Activated CD4-positive, alpha-beta T cell treated with anti-CD3 and anti-CD28 coated beads for 36 hours (primary cell): ENCODE measurements at regions not wholly inside any gene's neighbourhood (a gene's known extent, or its start where the extent isn't known, plus 50 kb on each side); places are given as distances from the start of the nearest gene placed in this dataset.

Experiments
- ATAC-seq: fragments of 200-7000 bp; cut with Tn5 transposase; one replicate; pipeline ENCODE4 v1.10.0; 2021; ENCODE audit warnings: mild to moderate bottlenecking, moderate library complexity
- CTCF ChIA-PET: fragments of 350-600 bp; sonication (Branson Sonifier 250); formaldehyde crosslinking; loops from one replicate; lab custom pipeline; 2021; ENCODE audit warnings: antibody characterized with exemption; lab: Charles Lee
- POLR2A ChIA-PET: fragments of 350-600 bp; sonication (Branson Sonifier 250); formaldehyde crosslinking; loops from one replicate; lab custom pipeline; 2021; ENCODE audit warnings: antibody characterized with exemption, inconsistent platforms; lab: Charles Lee
- DNase-seq: peaks from one replicate; pipeline ENCODE4 v3.0.0-alpha.2; 2020
- H3K27ac Mint-ChIP-seq: one replicate; pipeline ENCODE4 v1.8.0; 2021; ENCODE audit warnings: mixed read lengths
- H3K27me3 Mint-ChIP-seq: one replicate; pipeline ENCODE4 v1.8.0; 2021; ENCODE audit warnings: mixed read lengths
- H3K36me3 Mint-ChIP-seq: one replicate; pipeline ENCODE4 v1.8.0; 2021; ENCODE audit warnings: low read depth, mixed read lengths
- H3K4me1 Mint-ChIP-seq: one replicate; pipeline ENCODE4 v1.8.0; 2021; ENCODE audit warnings: mixed read lengths
- H3K4me3 Mint-ChIP-seq: one replicate; pipeline ENCODE4 v1.8.0; 2021; ENCODE audit warnings: mild to moderate bottlenecking, moderate library complexity, mixed read lengths
- H3K9me3 Mint-ChIP-seq: one replicate; pipeline ENCODE4 v1.8.0; 2021; ENCODE audit warnings: low read depth, mixed read lengths
- intact Hi-C, 2 experiments: fragments of 100-400 bp; cut with DNase I in 1 of 2; cut with micrococcal nuclease in 1 of 2; formaldehyde crosslinking; loops; one replicate each; pipeline versions ENCODE4 v1.14.2 to v1.15.1; 2022 to 2024; cut with DNase I, micrococcal nuclease

DNA sequence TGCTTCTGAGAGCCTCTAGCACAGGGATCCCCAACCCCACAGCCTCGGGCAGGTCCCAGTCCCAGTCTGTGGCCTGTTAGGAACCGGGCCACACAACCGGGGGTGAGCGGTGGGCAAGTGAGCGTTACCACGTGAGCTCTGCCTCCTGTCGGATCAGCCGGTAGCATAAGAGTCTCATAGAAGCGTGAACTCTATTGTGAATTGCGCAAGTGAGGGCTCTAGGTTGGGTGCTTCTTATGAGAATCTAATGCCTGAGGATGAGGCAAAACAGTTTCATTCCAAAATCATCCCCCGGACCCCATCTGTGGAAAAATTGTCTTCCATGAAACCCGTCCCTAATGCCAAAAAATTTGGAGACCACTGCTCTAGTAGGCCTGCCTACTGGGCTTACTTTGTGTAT, 87.0 kb upstream of the UBL3 start:
- ChIA-PET POLR2A (no interaction called here), CTCF (interaction anchor here (1.0 to 6.1 kb wide), 3 partner anchors 14 to 177 kb away, joined by 5 to 63 read pairs (median 13); no protein-coding TSS in a partner anchor)
- ATAC-seq (no peak), DNase-seq (no peak)
- Mint-ChIP-seq H3K36me3 (no peaks in the 10 kb centered on the region), H3K4me3 (no peak overlapping the region), H3K4me1 (peaks cover 54% of the 10 kb centered on the region), H3K9me3 (no peaks in the 10 kb centered on the region), H3K27me3 (no peaks in the 10 kb centered on the region), H3K27ac (no peak overlapping the region)
- intact Hi-C loops, result loop anchor here in 1 of 2 experiments (2.0 to 10.0 kb wide), 4 partner anchors 85 to 343 kb away; partner anchors contain the start of genes SLC7A1 and UBL3

DNA sequence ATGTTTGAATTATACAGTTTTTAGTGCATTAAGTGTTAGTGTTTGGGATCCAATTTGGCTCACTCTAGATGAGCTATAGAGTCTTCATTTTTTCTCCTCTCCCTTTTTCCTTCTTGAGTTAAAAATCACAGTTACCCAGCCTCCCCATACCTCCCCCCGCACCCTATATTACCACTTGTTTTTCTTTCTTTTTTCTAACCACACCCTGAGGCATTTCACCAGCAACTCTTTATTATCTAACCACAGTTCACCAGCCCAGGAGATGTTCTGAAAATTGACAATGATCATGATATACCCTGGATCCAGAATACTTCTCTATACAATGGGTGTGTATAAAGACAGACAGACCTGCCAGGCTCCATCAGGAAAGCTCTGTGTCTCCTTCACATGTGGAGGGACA, 86.5 kb upstream of the UBL3 start:
- H3K27me3 Mint-ChIP-seq, result no peaks in the 10 kb centered on the region
- H3K36me3 Mint-ChIP-seq, result no peaks in the 10 kb centered on the region
- no peaks in the 10 kb centered on the region for H3K9me3 Mint-ChIP-seq
- ChIA-PET POLR2A (interaction anchor here (0.6 to 1.9 kb wide), 5 partner anchors 86 to 343 kb away, joined by 3 to 7 read pairs (median 3); partner anchors contain the start of gene UBL3), CTCF (interaction anchor here (1.7 to 6.1 kb wide), 5 partner anchors 13 to 177 kb away, joined by 3 to 63 read pairs (median 12); no protein-coding TSS in a partner anchor)
- DNase-seq, result no peak
- peaks cover 54% of the 10 kb centered on the region for H3K4me1 Mint-ChIP-seq
- intact Hi-C loops, result loop anchor here in 1 of 2 experiments (2.0 to 10.0 kb wide), 4 partner anchors 85 to 342 kb away; partner anchors contain the start of genes SLC7A1 and UBL3
- ATAC-seq, result no peak
- H3K27ac Mint-ChIP-seq, result peak overlapping the region; percentile 88
- H3K4me3 Mint-ChIP-seq, result peak overlapping the region; percentile 68

DNA sequence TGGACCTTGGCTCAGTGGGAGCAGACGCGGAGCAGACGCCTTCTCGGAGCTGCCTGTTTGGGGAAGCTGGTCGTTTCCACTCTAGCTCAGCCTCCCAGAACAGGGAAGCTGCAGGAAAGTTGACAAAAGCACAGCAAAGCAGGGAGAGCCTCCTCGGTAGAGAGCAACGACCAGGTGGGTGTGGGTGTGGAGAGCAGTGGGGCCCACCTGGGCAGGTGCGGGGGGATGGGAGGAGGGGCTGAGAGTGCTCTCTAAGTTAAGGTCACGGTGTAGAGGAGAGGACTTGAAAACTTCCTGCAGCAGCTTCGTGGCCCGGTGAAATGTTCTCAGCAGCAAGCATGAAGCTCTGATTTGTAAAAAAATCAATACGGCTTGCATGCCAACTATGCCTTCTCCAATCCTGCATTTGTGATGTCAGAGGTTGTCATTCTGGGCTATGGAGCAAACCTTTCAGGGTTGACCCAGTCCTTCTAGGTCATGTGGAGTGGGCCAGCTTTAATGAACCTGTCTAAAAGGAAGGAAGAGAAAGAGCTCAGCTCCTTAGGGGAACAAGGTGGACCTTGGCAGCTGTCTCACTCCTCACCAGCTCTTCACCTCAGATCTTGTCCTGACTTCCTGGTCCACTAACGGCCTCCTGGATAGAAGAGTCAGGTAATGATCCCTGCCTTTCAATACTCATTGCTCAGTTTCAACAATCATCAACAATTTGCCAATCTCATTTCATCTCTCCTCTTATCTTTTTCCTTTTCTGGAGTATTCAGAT, 85.8 kb upstream of the UBL3 start:
- ChIA-PET POLR2A (interaction anchor here (0.6 to 1.9 kb wide), 12 partner anchors 18 to 342 kb away, joined by 3 to 7 read pairs (median 4); partner anchors contain the start of genes SLC7A1 and UBL3), CTCF (interaction anchor here (0.6 to 6.1 kb wide), 13 partner anchors 9 to 1825 kb away, joined by 3 to 63 read pairs (median 4); no protein-coding TSS in a partner anchor)
- peaks cover 54% of the 10 kb centered on the region for H3K4me1 Mint-ChIP-seq
- no peaks in the 10 kb centered on the region for H3K36me3 Mint-ChIP-seq
- DNase-seq, result peak; percentile 20
- peak overlapping the region; percentile 68 for H3K4me3 Mint-ChIP-seq
- no peaks in the 10 kb centered on the region for H3K9me3 Mint-ChIP-seq
- no peak for ATAC-seq
- H3K27me3 Mint-ChIP-seq, result no peaks in the 10 kb centered on the region
- peak overlapping the region; percentile 88 for H3K27ac Mint-ChIP-seq
- intact Hi-C loops, result loop anchor here in 1 of 2 experiments (2.0 to 10.0 kb wide), 4 partner anchors 84 to 341 kb away; partner anchors contain the start of genes SLC7A1 and UBL3

DNA sequence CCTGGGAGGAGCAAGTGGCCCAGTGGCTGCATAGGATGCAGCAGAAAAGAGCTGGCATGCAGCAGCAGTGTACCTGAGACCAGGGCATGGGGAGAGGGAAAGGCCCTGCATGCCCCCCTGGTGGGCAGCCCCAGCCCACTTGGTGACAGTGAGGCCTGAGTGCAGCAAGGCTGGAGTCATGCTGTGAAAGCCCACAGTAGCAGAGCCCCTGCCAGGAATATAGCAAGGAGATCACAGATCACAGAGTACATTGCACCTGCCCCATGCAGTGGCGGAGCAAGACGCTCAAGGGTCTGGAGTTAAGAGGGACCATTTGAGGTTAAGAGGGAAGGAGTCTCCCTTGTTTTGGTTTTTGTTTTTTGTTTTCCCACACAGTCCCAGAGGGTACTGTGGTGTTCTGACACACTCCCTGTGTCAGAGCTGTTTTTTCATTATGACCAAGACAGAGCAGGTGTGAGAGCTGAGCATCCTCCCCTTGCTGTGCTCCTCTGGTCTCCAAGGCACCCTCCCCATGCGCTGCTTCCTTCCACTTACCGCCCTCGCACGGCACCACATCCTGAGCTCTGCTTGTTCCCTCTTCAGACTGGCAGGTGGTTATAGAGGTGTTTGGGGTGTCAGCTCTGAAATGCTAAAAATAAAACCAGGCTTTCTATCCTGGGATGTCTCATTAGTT, 85.0 kb upstream of the UBL3 start:
- no peaks in the 10 kb centered on the region for H3K9me3 Mint-ChIP-seq
- peaks cover 54% of the 10 kb centered on the region for H3K4me1 Mint-ChIP-seq
- ATAC-seq (peak; percentile 95), DNase-seq (peak; percentile 93)
- H3K36me3 Mint-ChIP-seq, result no peaks in the 10 kb centered on the region
- peak overlapping the region; percentile 88 for H3K27ac Mint-ChIP-seq
- POLR2A ChIA-PET, result interaction anchor here (0.9 to 1.9 kb wide), 8 partner anchors 19 to 341 kb away, joined by 3 to 7 read pairs (median 4); partner anchors contain the start of genes SLC7A1 and UBL3
- H3K4me3 Mint-ChIP-seq, result peak overlapping the region; percentile 68
- no peaks in the 10 kb centered on the region for H3K27me3 Mint-ChIP-seq
- intact Hi-C loops, result loop anchor here (1.0 to 10.0 kb wide), 11 partner anchors 11 to 341 kb away; partner anchors contain the start of genes SLC7A1 (in 2 of the 2) and UBL3 (in 2 of the 2)
- CTCF ChIA-PET, result interaction anchor here (0.6 to 6.1 kb wide), 14 partner anchors 8 to 1824 kb away, joined by 3 to 63 read pairs (median 4); no protein-coding TSS in a partner anchor

DNA sequence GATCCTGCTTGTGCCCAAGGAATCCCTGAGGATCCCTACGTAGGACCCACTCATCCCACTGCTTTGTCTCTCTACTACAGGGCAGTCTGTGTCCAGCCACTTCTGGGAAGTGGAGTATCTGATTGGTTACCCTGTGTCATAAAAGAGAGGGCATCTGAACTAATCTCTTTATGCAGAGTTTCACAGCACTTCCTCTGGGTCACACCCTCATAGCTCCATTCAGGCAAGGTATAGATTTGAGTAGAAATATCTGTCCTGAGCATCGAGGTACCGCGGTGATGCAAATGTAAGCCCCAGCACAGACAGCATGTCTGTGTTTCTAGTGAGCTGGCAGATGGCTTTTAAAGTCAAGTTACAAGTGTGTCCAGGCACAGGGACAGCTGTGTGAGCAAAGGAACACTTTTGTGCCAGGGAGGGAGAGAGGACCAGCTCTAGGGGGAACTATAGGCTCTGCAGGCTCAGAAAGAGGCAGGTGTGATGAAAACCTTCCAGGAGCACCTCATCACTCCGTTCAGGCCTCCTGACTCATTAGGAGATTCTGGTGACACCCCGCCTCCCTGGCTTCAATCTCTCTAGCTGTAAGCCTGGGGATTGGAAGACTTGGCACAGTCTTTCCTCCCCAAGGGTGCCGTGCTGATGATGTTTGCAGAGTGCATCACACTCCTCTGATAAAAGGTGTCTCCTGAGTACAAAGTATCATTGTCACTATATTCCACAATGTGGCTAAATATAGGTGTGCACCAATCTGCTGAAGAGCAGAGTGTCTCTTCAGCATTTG, 84.3 kb upstream of the UBL3 start:
- no peaks in the 10 kb centered on the region for H3K36me3 Mint-ChIP-seq
- ATAC-seq (peak; percentile 27), DNase-seq (peak; percentile 66)
- no peak overlapping the region for H3K4me3 Mint-ChIP-seq
- CTCF ChIA-PET, result interaction anchor here (0.7 to 6.1 kb wide), 12 partner anchors 7 to 1814 kb away, joined by 3 to 63 read pairs (median 4); no protein-coding TSS in a partner anchor
- intact Hi-C loops, result loop anchor here (1.0 to 10.0 kb wide), 11 partner anchors 10 to 340 kb away; partner anchors contain the start of genes SLC7A1 (in 2 of the 2) and UBL3 (in 2 of the 2)
- no peaks in the 10 kb centered on the region for H3K27me3 Mint-ChIP-seq
- H3K9me3 Mint-ChIP-seq, result no peaks in the 10 kb centered on the region
- H3K27ac Mint-ChIP-seq, result peak overlapping the region; percentile 62
- H3K4me1 Mint-ChIP-seq, result peaks cover 54% of the 10 kb centered on the region
- POLR2A ChIA-PET, result interaction anchor here (1.2 to 1.9 kb wide), 5 partner anchors 19 to 181 kb away, joined by 3 to 7 read pairs (median 6); partner anchors contain the start of gene UBL3

DNA sequence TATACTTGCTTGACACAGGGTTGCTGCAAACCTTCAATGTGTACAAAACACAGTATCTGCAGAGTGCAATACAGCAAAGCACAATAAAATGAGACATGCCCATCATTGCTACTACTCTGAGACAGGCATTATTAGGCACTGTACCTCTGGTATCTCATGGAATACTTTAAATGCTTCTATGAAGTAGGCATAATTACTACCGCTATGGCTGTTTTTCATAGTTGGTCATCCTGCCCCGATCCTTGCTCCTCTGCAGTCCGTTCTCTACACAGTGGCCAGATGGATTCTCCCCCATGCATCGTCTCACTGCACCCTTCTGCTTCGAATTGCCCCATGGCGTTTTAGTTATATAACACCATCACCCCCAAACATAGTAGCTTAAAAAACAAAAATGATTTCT, 83.0 kb upstream of the UBL3 start:
- ATAC-seq (no peak), DNase-seq (no peak)
- Mint-ChIP-seq H3K27me3 (no peaks in the 10 kb centered on the region), H3K4me3 (no peak overlapping the region), H3K9me3 (no peaks in the 10 kb centered on the region), H3K27ac (no peak overlapping the region), H3K4me1 (peaks cover 47% of the 10 kb centered on the region), H3K36me3 (no peaks in the 10 kb centered on the region)
- POLR2A ChIA-PET, result no interaction called here
- intact Hi-C loops, result loop anchor here in 1 of 2 experiments (10.0 kb wide), 1 partner anchor 339 kb away; the partner anchor contains the start of gene SLC7A1
- CTCF ChIA-PET, result interaction anchor here (1.8 to 6.1 kb wide), 2 partner anchors 10 kb away, joined by 8 to 63 read pairs; no protein-coding TSS in a partner anchor

DNA sequence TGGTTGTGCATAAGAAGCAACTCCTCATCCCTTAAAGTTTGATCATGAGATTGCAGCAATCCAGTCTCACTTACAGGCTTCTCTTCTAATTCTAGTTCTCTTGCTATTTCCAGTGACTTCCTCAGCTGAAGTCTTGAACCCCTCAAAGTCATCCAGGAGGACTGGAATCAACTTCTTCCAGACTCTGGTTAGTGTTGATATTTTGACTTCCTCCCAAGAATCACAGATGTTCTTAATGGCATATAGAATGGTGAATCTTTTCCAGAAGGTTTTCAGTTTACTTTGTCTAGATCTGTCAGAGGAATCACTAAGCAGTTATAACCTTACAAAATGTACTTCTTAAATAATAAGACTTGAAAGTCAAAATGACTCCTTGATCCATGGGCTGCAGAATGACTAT, 81.3 kb upstream of the UBL3 start:
- Mint-ChIP-seq H3K9me3 (no peaks in the 10 kb centered on the region), H3K27me3 (no peaks in the 10 kb centered on the region), H3K4me1 (peaks cover 30% of the 10 kb centered on the region), H3K36me3 (no peaks in the 10 kb centered on the region), H3K4me3 (no peak overlapping the region), H3K27ac (no peak overlapping the region)
- ATAC-seq (no peak), DNase-seq (no peak)
- intact Hi-C loops, result loop anchor here in 1 of 2 experiments (10.0 kb wide), 1 partner anchor 337 kb away; the partner anchor contains the start of gene SLC7A1
- ChIA-PET POLR2A (no interaction called here), CTCF (interaction anchor here (0.6 to 1.8 kb wide), 2 partner anchors 8 to 103 kb away, joined by 3 to 8 read pairs; no protein-coding TSS in a partner anchor)

DNA sequence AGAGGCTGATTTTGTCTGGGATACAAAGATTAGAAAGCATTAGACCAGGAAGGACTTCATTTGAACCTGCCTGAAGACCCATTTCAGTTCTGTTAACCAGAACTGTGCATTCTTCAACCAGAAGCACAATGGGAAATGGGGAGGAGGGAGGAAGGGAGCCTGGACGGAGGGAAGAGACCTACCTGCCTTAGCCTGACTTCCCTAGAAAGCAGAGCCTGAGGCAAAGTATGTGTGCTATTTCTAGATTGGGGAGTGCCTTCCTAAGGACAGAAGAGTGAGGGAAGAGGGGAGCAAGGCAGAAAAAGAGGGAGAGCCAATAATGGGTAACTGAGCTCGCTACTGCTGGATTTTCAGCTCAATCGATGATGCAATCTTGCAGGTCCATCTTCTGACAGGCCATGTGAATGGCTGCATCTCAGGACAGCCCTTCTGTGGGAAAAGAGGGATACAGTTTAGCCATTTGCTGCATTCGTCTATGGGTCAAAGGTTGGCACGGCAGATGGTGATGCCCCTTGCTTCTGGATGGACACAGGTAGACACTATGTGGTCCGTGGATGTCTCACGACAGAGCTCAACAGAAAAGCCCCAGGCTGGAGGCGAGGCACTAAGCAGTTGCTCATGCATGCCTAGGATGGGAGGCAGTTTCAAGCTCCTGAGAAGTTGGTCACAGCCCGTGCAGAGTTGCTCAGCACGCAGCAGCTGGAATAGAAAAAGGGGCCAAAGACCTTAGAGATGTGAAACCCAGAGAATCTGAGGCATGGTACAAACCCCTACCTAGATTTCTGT, 78.8 kb upstream of the UBL3 start:
- H3K4me3 Mint-ChIP-seq, result no peak overlapping the region
- CTCF ChIA-PET, result interaction anchor here (0.5 to 1.4 kb wide), 2 partner anchors 11 to 844 kb away, joined by 3 read pairs; no protein-coding TSS in a partner anchor

DNA sequence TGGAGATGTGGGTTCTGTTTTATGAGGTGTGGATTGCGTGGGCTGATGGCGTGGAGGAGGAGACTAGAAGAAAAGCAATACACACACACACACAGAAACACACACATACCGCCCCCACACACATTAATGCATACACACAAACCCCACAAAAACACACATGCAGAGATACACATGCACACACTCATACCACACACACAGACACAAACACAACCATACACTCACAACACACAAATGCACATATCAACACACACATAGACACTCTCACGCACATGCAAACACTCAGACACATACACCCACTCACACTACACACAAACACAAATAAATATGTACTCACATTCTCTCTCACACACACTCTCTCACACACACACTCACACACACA, 75.7 kb upstream of the UBL3 start:
- no peaks in the 10 kb centered on the region for H3K9me3 Mint-ChIP-seq
- DNase-seq (no peak), ATAC-seq (no peak)
- ChIA-PET CTCF (interaction anchor here (3.2 kb wide), 1 partner anchor 156 kb away, joined by 21 read pairs; no protein-coding TSS in a partner anchor), POLR2A (no interaction called here)
- no peaks in the 10 kb centered on the region for H3K27me3 Mint-ChIP-seq
- peaks cover 39% of the 10 kb centered on the region for H3K4me1 Mint-ChIP-seq
- intact Hi-C loops, result no loop called here
- H3K27ac Mint-ChIP-seq, result no peak overlapping the region
- no peak overlapping the region for H3K4me3 Mint-ChIP-seq
- H3K36me3 Mint-ChIP-seq, result no peaks in the 10 kb centered on the region

More for the DNA sequence above, 78.8 kb upstream of the UBL3 start:
- no peaks in the 10 kb centered on the region for H3K27me3 Mint-ChIP-seq
- no peaks in the 10 kb centered on the region for H3K36me3 Mint-ChIP-seq
- H3K9me3 Mint-ChIP-seq, result no peaks in the 10 kb centered on the region
- no peak for ATAC-seq
- no peak for DNase-seq
- no peak overlapping the region for H3K27ac Mint-ChIP-seq
- intact Hi-C loops, result no loop called here
- POLR2A ChIA-PET, result no interaction called here
- peaks cover 24% of the 10 kb centered on the region for H3K4me1 Mint-ChIP-seq
